ENCODE measurements at regions not wholly inside any gene's neighbourhood (a gene's known extent, or its start where the extent isn't known, plus 50 kb on each side); places are given as distances from the start of the nearest gene placed in this dataset.

GRCh38 chr9:25613709-25614108 is 64.5 kb downstream of the TUSC1 start:
- H3K4me3 ChIP-seq (ENCODE audit: low read depth, low read length), result no peak overlapping the region
- TF ChIP-seq, protein P1, sequence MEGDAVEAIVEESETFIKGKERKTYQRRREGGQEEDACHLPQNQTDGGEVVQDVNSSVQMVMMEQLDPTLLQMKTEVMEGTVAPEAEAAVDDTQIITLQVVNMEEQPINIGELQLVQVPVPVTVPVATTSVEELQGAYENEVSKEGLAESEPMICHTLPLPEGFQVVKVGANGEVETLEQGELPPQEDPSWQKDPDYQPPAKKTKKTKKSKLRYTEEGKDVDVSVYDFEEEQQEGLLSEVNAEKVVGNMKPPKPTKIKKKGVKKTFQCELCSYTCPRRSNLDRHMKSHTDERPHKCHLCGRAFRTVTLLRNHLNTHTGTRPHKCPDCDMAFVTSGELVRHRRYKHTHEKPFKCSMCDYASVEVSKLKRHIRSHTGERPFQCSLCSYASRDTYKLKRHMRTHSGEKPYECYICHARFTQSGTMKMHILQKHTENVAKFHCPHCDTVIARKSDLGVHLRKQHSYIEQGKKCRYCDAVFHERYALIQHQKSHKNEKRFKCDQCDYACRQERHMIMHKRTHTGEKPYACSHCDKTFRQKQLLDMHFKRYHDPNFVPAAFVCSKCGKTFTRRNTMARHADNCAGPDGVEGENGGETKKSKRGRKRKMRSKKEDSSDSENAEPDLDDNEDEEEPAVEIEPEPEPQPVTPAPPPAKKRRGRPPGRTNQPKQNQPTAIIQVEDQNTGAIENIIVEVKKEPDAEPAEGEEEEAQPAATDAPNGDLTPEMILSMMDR (IDR thresholded peaks at IDR 0.05; ENCODE audit: control insufficient read depth, extremely low read depth, insufficient read depth), result no peak
- DNase-seq (ENCODE audit: low read depth), result no peak

DNA sequence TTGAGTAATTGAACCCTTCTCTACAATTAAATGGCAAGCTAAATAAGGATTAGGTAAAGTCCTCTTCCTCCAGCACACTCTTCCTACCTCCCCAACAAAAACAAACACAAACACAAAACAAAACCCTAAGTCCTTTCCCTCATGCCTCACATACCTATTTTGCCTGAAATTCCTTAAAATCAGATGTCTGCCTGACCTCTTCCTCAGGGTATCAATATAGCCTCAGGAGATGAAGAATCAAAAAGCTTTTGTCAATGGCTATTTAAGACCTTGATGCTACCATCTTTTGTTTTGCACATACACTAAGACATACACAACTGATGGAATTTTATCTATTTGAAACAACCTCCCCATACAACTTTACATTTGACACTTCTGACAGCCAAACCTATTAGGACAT is 75.1 kb downstream of the TUSC1 start:
- DNase-seq (ENCODE audit: low read depth), result no peak
- TF ChIP-seq, protein P1 (IDR thresholded peaks at IDR 0.05; ENCODE audit: control insufficient read depth, extremely low read depth, insufficient read depth), result no peak

GRCh38 chr9:25602400-25603044 is 75.7 kb downstream of the TUSC1 start:
- TF ChIP-seq, protein P1 (IDR thresholded peaks at IDR 0.05; ENCODE audit: control insufficient read depth, extremely low read depth, insufficient read depth), result no peak
- no peak overlapping the region for H3K4me3 ChIP-seq (ENCODE audit: low read depth, low read length)
- peak; percentile 86 for DNase-seq (ENCODE audit: low read depth)

More for the DNA sequence above, 75.1 kb downstream of the TUSC1 start:
- no peak overlapping the region for H3K4me3 ChIP-seq (ENCODE audit: low read depth, low read length)

DNA sequence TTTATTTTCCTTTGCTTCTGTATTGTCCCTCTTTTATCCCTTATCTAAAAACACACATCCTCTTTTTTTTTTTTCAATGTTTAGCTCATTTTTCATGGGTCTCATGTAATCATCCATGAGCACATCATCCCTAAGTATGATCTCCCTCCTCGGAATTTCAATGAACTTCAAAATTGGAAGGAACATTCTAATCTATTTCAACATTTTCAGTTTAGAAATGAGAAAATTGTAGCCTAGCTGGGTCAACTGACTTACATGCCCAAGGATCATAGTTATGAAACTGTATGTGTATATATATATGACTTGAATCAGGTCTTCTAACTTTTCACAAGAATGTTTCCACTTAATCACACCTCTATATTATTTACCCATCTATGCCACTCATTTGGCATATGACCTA is 77.7 kb downstream of the TUSC1 start:
- TF ChIP-seq, protein P1 (IDR thresholded peaks at IDR 0.05; ENCODE audit: control insufficient read depth, extremely low read depth, insufficient read depth), result no peak
- DNase-seq (ENCODE audit: low read depth), result no peak
- H3K4me3 ChIP-seq (ENCODE audit: low read depth, low read length), result no peak overlapping the region

DNA sequence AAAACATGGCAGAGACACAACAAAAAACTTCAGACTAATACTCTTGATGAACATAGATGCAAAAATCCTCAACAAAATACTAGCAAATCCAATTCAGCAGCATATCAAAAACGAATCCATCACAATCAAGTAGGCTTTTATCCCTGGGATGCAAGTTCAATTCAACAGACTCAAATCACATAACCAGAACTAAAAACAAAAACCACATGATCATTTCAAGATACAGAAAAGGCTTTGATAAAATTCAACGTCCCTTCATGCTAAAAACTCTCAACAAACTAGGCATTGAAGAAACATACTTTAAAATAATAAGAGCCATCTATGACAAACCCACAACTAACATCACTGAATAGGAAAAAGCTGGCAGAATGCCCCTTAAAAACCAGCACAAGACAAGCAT is 93.6 kb downstream of the TUSC1 start:
- no peak for DNase-seq (ENCODE audit: low read depth)
- TF ChIP-seq, protein P1 (IDR thresholded peaks at IDR 0.05; ENCODE audit: control insufficient read depth, extremely low read depth, insufficient read depth), result no peak
- no peak overlapping the region for H3K4me3 ChIP-seq (ENCODE audit: low read depth, low read length)

DNA sequence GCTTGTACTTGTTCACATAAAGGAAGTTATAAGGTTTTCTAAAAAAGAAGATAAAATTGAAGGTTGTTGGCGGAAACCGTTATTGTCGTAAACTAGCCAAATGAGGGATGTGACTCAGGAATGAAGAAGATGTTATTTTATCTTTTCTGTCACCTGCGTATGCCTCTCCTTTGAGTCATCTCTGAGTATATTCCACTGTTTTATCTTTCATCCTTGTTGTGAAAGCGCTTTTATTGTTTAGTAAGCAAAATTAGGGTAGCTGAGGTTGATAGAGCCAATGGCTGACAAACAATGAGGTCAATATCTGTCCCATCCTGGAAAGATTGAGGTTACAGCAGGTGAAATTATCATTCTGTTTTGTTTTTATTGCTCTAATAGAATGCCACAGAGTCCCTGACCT is 105.0 kb downstream of the TUSC1 start:
- DNase-seq (ENCODE audit: low read depth), result no peak
- H3K4me3 ChIP-seq (ENCODE audit: low read depth, low read length), result no peak overlapping the region
- TF ChIP-seq, protein P1 (IDR thresholded peaks at IDR 0.05; ENCODE audit: control insufficient read depth, extremely low read depth, insufficient read depth), result no peak

- DNase-seq (ENCODE audit: low read depth), result no peak
- no peak overlapping the region for H3K4me3 ChIP-seq (ENCODE audit: low read depth, low read length)
- TF ChIP-seq, protein P1 (IDR thresholded peaks at IDR 0.05; ENCODE audit: control insufficient read depth, extremely low read depth, insufficient read depth), result no peak
These were observed 106.8 kb downstream of the TUSC1 start for GRCh38 chr9:25571491-25571890.

Measured in LNCaP clone FGC (cell line).